ENCODE measurements at regions not wholly inside any gene's neighbourhood (a gene's known extent, or its start where the extent isn't known, plus 50 kb on each side); places are given as distances from the start of the nearest gene placed in this dataset.

DNA sequence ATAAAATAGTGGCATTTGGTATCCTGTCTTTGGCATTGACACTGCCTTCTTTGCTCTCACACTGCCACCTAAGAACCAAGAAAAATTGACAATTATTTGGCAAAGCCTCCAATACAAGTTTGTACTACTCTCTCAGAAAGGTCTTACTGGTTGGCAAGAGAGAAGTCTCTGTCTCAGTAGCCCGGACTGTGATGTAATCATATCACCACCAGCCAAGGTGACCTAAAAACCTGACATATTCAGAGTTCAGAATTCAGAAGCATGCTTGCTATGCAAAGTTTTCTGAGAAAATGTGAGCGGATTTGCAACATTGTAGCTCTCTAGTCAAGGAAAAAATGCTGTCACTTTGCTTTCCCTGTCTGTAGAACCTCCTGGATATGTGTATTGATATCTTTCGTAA is 196.0 kb downstream of the CDH7 start:
- Histone ChIP-seq H3K36me3 (no peaks in the 10 kb centered on the region), H3K4me3 (no peak overlapping the region), H3K27ac (no peak overlapping the region), H3K9me3 (ENCODE audit: low read depth) (no peaks in the 10 kb centered on the region), H3K4me1 (ENCODE audit: low read depth) (no peaks in the 10 kb centered on the region), H3K27me3 (no peaks in the 10 kb centered on the region)
- no peak for TF ChIP-seq CTCF (IDR thresholded peaks at IDR 0.05; ENCODE audit: low read depth, low read length)
- no peak for DNase-seq (ENCODE audit: low read depth in 1 of 2, low spot score in 1 of 2)

DNA sequence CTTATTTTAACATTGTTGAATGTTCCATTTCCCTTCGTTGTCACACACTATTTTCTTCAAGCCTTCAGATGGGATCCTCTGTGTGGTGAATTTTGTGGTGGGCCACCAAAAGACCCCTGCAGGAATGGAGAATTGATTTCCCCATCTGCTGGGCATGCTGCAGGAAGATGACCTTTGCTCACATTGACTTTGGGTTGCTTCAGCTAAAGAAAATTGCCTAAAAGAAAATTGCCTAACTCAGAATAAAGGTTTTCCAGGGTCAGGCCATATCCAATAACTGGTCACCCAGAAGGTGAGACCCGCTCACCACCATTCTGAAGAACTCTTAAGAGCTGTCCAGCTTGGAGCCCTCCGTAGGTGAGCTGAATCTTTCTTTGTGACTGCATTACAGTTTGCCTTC is 192.5 kb downstream of the CDH7 start:
- no peaks in the 10 kb centered on the region for H3K36me3 ChIP-seq
- no peaks in the 10 kb centered on the region for H3K4me1 ChIP-seq (ENCODE audit: low read depth)
- no peak overlapping the region for H3K27ac ChIP-seq
- no peaks in the 10 kb centered on the region for H3K9me3 ChIP-seq (ENCODE audit: low read depth)
- H3K27me3 ChIP-seq: no peaks in the 10 kb centered on the region
- no peak for DNase-seq (ENCODE audit: low read depth in 1 of 2, low spot score in 1 of 2)
- no peak for TF ChIP-seq CTCF (IDR thresholded peaks at IDR 0.05; ENCODE audit: low read depth, low read length)
- no peak overlapping the region for H3K4me3 ChIP-seq

GRCh38 chr18:65942854-65943253 is 192.0 kb downstream of the CDH7 start:
- no peaks in the 10 kb centered on the region for H3K36me3 ChIP-seq
- no peak for DNase-seq (ENCODE audit: low read depth in 1 of 2, low spot score in 1 of 2)
- TF ChIP-seq CTCF (IDR thresholded peaks at IDR 0.05; ENCODE audit: low read depth, low read length): no peak
- H3K27me3 ChIP-seq: no peaks in the 10 kb centered on the region
- H3K9me3 ChIP-seq (ENCODE audit: low read depth): no peaks in the 10 kb centered on the region
- no peak overlapping the region for H3K27ac ChIP-seq
- H3K4me3 ChIP-seq: no peak overlapping the region
- no peaks in the 10 kb centered on the region for H3K4me1 ChIP-seq (ENCODE audit: low read depth)

- H3K27me3 ChIP-seq: no peaks in the 10 kb centered on the region
- no peaks in the 10 kb centered on the region for H3K9me3 ChIP-seq (ENCODE audit: low read depth)
- DNase-seq (ENCODE audit: low read depth in 1 of 2, low spot score in 1 of 2): no peak
- no peak for TF ChIP-seq CTCF (IDR thresholded peaks at IDR 0.05; ENCODE audit: low read depth, low read length)
- no peak overlapping the region for H3K4me3 ChIP-seq
- H3K27ac ChIP-seq: no peak overlapping the region
- H3K4me1 ChIP-seq (ENCODE audit: low read depth): no peaks in the 10 kb centered on the region
- no peaks in the 10 kb centered on the region for H3K36me3 ChIP-seq
Measured at GRCh38 chr18:65942104-65942503, 191.3 kb downstream of the CDH7 start.

GRCh38 chr18:65941482-65941881 is 190.7 kb downstream of the CDH7 start:
- no peaks in the 10 kb centered on the region for H3K27me3 ChIP-seq
- H3K36me3 ChIP-seq: no peaks in the 10 kb centered on the region
- no peak for TF ChIP-seq CTCF (IDR thresholded peaks at IDR 0.05; ENCODE audit: low read depth, low read length)
- no peaks in the 10 kb centered on the region for H3K9me3 ChIP-seq (ENCODE audit: low read depth)
- no peak overlapping the region for H3K4me3 ChIP-seq
- no peaks in the 10 kb centered on the region for H3K4me1 ChIP-seq (ENCODE audit: low read depth)
- no peak for DNase-seq (ENCODE audit: low read depth in 1 of 2, low spot score in 1 of 2)
- H3K27ac ChIP-seq: no peak overlapping the region
